ENCODE measurements at regions not wholly inside any gene's neighbourhood (a gene's known extent, or its start where the extent isn't known, plus 50 kb on each side); places are given as distances from the start of the nearest gene placed in this dataset.

- no peak for TF ChIP-seq E4F1 (IDR thresholded peaks at IDR 0.05; ENCODE audit: borderline replicate concordance, partially characterized antibody)
- no peak for TF ChIP-seq HCFC1 (IDR thresholded peaks at IDR 0.05; ENCODE audit: low read length)
- no peak for TF ChIP-seq SREBF2 (IDR thresholded peaks at IDR 0.05; ENCODE audit: low read length)
- TF ChIP-seq, protein P1, sequence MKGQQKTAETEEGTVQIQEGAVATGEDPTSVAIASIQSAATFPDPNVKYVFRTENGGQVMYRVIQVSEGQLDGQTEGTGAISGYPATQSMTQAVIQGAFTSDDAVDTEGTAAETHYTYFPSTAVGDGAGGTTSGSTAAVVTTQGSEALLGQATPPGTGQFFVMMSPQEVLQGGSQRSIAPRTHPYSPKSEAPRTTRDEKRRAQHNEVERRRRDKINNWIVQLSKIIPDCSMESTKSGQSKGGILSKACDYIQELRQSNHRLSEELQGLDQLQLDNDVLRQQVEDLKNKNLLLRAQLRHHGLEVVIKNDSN (IDR thresholded peaks at IDR 0.05; ENCODE audit: borderline replicate concordance, extremely low read length, insufficient read depth, low read depth, low read length): no peak
- no peak for TF ChIP-seq RBBP5 (conservative IDR thresholded peaks at IDR 0.05)
- TF ChIP-seq WRNIP1 (IDR thresholded peaks at IDR 0.05; ENCODE audit: borderline replicate concordance, low read depth, low read length): no peak
- no peak for TF ChIP-seq CTCF (IDR thresholded peaks at IDR 0.05 in 2 of 3, conservative IDR thresholded peaks at IDR 0.05 in 1 of 3; ENCODE audit: control insufficient read depth in 2 of 3, extremely low read depth in 1 of 3, insufficient read depth in 1 of 3, low read depth in 3 of 3, low read length in 3 of 3)
- no peak for TF ChIP-seq MXI1 (IDR thresholded peaks at IDR 0.05; ENCODE audit: low read depth, low read length)
- peak; percentile 81; the same call in 1 of the 2 replicates for TF ChIP-seq BACH1 (IDR thresholded peaks at IDR 0.05; ENCODE audit: borderline replicate concordance)
- TF ChIP-seq SP1 (IDR thresholded peaks at IDR 0.05; ENCODE audit: low read depth, low read length): no peak
- no peak for TF ChIP-seq RB1 (IDR thresholded peaks at IDR 0.05; ENCODE audit: borderline replicate concordance)
- no peak for TF ChIP-seq NRF1 (conservative IDR thresholded peaks at IDR 0.05; ENCODE audit: low read depth, low read length)
- no peak for TF ChIP-seq SUPT20H (IDR thresholded peaks at IDR 0.05; ENCODE audit: borderline replicate concordance, control insufficient read depth, low read depth, low read length)
- TF ChIP-seq ZNF592 (IDR thresholded peaks at IDR 0.05): no peak
- TF ChIP-seq, protein P2, sequence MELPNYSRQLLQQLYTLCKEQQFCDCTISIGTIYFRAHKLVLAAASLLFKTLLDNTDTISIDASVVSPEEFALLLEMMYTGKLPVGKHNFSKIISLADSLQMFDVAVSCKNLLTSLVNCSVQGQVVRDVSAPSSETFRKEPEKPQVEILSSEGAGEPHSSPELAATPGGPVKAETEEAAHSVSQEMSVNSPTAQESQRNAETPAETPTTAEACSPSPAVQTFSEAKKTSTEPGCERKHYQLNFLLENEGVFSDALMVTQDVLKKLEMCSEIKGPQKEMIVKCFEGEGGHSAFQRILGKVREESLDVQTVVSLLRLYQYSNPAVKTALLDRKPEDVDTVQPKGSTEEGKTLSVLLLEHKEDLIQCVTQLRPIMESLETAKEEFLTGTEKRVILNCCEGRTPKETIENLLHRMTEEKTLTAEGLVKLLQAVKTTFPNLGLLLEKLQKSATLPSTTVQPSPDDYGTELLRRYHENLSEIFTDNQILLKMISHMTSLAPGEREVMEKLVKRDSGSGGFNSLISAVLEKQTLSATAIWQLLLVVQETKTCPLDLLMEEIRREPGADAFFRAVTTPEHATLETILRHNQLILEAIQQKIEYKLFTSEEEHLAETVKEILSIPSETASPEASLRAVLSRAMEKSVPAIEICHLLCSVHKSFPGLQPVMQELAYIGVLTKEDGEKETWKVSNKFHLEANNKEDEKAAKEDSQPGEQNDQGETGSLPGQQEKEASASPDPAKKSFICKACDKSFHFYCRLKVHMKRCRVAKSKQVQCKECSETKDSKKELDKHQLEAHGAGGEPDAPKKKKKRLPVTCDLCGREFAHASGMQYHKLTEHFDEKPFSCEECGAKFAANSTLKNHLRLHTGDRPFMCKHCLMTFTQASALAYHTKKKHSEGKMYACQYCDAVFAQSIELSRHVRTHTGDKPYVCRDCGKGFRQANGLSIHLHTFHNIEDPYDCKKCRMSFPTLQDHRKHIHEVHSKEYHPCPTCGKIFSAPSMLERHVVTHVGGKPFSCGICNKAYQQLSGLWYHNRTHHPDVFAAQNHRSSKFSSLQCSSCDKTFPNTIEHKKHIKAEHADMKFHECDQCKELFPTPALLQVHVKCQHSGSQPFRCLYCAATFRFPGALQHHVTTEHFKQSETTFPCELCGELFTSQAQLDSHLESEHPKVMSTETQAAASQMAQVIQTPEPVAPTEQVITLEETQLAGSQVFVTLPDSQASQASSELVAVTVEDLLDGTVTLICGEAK (IDR thresholded peaks at IDR 0.05; ENCODE audit: borderline replicate concordance): no peak
- no peak for TF ChIP-seq STAT1 (conservative IDR thresholded peaks at IDR 0.05)
Observed at GRCh38 chr12:89762498-89763170, 54.0 kb upstream of the ATP2B1 start (continued).

All from GM12878 (cell line).